Skeletal muscle satellite cell (primary cell): ENCODE measurements at regions not wholly inside any gene's neighbourhood (a gene's known extent, or its start where the extent isn't known, plus 50 kb on each side); places are given as distances from the start of the nearest gene placed in this dataset.

Experiments
- H3K27me3 ChIP-seq: 2 replicates; pipeline ENCODE4 v1.7.0; 2013; ENCODE audit warnings: low read length; ENCODE audit not compliant: control insufficient read depth, insufficient read depth
- H3K36me3 ChIP-seq: 2 replicates; pipeline ENCODE4 v1.7.0; 2013; ENCODE audit warnings: mild to moderate bottlenecking, control low read depth, low read length; ENCODE audit not compliant: insufficient read depth
- H3K4me1 ChIP-seq: 2 replicates; pipeline ENCODE4 v1.7.0; 2013; ENCODE audit warnings: low read length; ENCODE audit not compliant: control insufficient read depth, insufficient read depth
- H3K4me2 ChIP-seq: 2 replicates; pipeline ENCODE4 v1.7.0; 2013; ENCODE audit warnings: mild to moderate bottlenecking, low read length
- H3K4me3 ChIP-seq: 2 replicates; pipeline ENCODE4 v1.7.0; 2013; ENCODE audit warnings: low read length
- H3K9ac ChIP-seq: 2 replicates; pipeline ENCODE4 v1.7.0; 2013; ENCODE audit warnings: mild to moderate bottlenecking, low read depth, low read length, moderate library complexity
- H3K9me3 ChIP-seq: replicated peaks from 2 replicates; pipeline ENCODE4 v1.7.0; 2013; ENCODE audit warnings: mild to moderate bottlenecking, control low read depth, low read length

- Histone ChIP-seq H3K27me3 (no peaks in the 10 kb centered on the region), H3K4me2 (no peak overlapping the region), H3K4me1 (no peaks in the 10 kb centered on the region), H3K4me3 (no peak overlapping the region), H3K9me3 (no peaks in the 10 kb centered on the region), H3K36me3 (no peaks in the 10 kb centered on the region), H3K9ac (no peak overlapping the region)
Observed at GRCh38 chr5:28737682-28738081, 1699.3 kb upstream of the CDH9 start.

- H3K9me3 ChIP-seq: no peaks in the 10 kb centered on the region
- H3K36me3 ChIP-seq: no peaks in the 10 kb centered on the region
- H3K4me2 ChIP-seq: no peak overlapping the region
- no peaks in the 10 kb centered on the region for H3K27me3 ChIP-seq
- H3K9ac ChIP-seq: no peak overlapping the region
- H3K4me3 ChIP-seq: no peak overlapping the region
- no peaks in the 10 kb centered on the region for H3K4me1 ChIP-seq
Observed at GRCh38 chr5:28737222-28737621, 1698.8 kb upstream of the CDH9 start.

- no peaks in the 10 kb centered on the region for H3K9me3 ChIP-seq
Observed at GRCh38 chr5:28734396-28734795, 1696.0 kb upstream of the CDH9 start.

GRCh38 chr5:28729067-28729466 lies 1690.7 kb upstream of the CDH9 start:
- H3K4me1 ChIP-seq: no peaks in the 10 kb centered on the region
- no peaks in the 10 kb centered on the region for H3K36me3 ChIP-seq
- no peak overlapping the region for H3K4me2 ChIP-seq

More at GRCh38 chr5:28734396-28734795, 1696.0 kb upstream of the CDH9 start:
- Histone ChIP-seq H3K4me2 (no peak overlapping the region), H3K4me1 (no peaks in the 10 kb centered on the region), H3K36me3 (no peaks in the 10 kb centered on the region), H3K4me3 (no peak overlapping the region), H3K27me3 (no peaks in the 10 kb centered on the region), H3K9ac (no peak overlapping the region)

GRCh38 chr5:28726815-28727214 lies 1688.4 kb upstream of the CDH9 start:
- Histone ChIP-seq H3K9ac (no peak overlapping the region), H3K4me2 (no peak overlapping the region), H3K4me3 (no peak overlapping the region), H3K9me3 (peaks cover 12% of the 10 kb centered on the region), H3K4me1 (no peaks in the 10 kb centered on the region), H3K36me3 (no peaks in the 10 kb centered on the region), H3K27me3 (no peaks in the 10 kb centered on the region)

More at GRCh38 chr5:28729067-28729466, 1690.7 kb upstream of the CDH9 start:
- H3K9me3 ChIP-seq: peaks cover 12% of the 10 kb centered on the region
- no peak overlapping the region for H3K9ac ChIP-seq
- no peaks in the 10 kb centered on the region for H3K27me3 ChIP-seq
- no peak overlapping the region for H3K4me3 ChIP-seq

- H3K36me3 ChIP-seq: no peaks in the 10 kb centered on the region
- no peaks in the 10 kb centered on the region for H3K27me3 ChIP-seq
- H3K4me2 ChIP-seq: no peak overlapping the region
- peaks cover 12% of the 10 kb centered on the region for H3K9me3 ChIP-seq
- H3K9ac ChIP-seq: no peak overlapping the region
- H3K4me1 ChIP-seq: no peaks in the 10 kb centered on the region
- no peak overlapping the region for H3K4me3 ChIP-seq
Observed at GRCh38 chr5:28725001-28725400, 1686.6 kb upstream of the CDH9 start.

GRCh38 chr5:28714907-28715698 lies 1676.7 kb upstream of the CDH9 start:
- Histone ChIP-seq H3K4me2 (no peak overlapping the region), H3K4me3 (no peak overlapping the region), H3K27me3 (no peaks in the 10 kb centered on the region), H3K4me1 (no peaks in the 10 kb centered on the region), H3K9me3 (peaks cover 2% of the 10 kb centered on the region), H3K36me3 (no peaks in the 10 kb centered on the region), H3K9ac (no peak overlapping the region)

- no peak overlapping the region for H3K9ac ChIP-seq
- H3K36me3 ChIP-seq: no peaks in the 10 kb centered on the region
- no peak overlapping the region for H3K4me3 ChIP-seq
- no peaks in the 10 kb centered on the region for H3K27me3 ChIP-seq
- H3K4me2 ChIP-seq: no peak overlapping the region
- H3K4me1 ChIP-seq: no peaks in the 10 kb centered on the region
- peaks cover 4% of the 10 kb centered on the region for H3K9me3 ChIP-seq
Observed at GRCh38 chr5:28710360-28710759, 1672.0 kb upstream of the CDH9 start.

- no peaks in the 10 kb centered on the region for H3K36me3 ChIP-seq
- H3K9me3 ChIP-seq: peaks cover 8% of the 10 kb centered on the region
Observed at GRCh38 chr5:28708472-28708871, 1670.1 kb upstream of the CDH9 start.

GRCh38 chr5:28707706-28708105 lies 1669.3 kb upstream of the CDH9 start:
- peaks cover 8% of the 10 kb centered on the region for H3K9me3 ChIP-seq
- H3K4me1 ChIP-seq: no peaks in the 10 kb centered on the region
- H3K9ac ChIP-seq: no peak overlapping the region
- H3K36me3 ChIP-seq: no peaks in the 10 kb centered on the region
- H3K27me3 ChIP-seq: no peaks in the 10 kb centered on the region
- H3K4me2 ChIP-seq: no peak overlapping the region
- no peak overlapping the region for H3K4me3 ChIP-seq

More at GRCh38 chr5:28708472-28708871, 1670.1 kb upstream of the CDH9 start:
- Histone ChIP-seq H3K4me2 (no peak overlapping the region), H3K27me3 (no peaks in the 10 kb centered on the region), H3K4me3 (no peak overlapping the region), H3K9ac (no peak overlapping the region), H3K4me1 (no peaks in the 10 kb centered on the region)

GRCh38 chr5:28703651-28704260 lies 1665.4 kb upstream of the CDH9 start:
- no peak overlapping the region for H3K4me3 ChIP-seq
- no peaks in the 10 kb centered on the region for H3K36me3 ChIP-seq
- H3K9ac ChIP-seq: no peak overlapping the region
- no peaks in the 10 kb centered on the region for H3K27me3 ChIP-seq
- no peak overlapping the region for H3K4me2 ChIP-seq
- no peaks in the 10 kb centered on the region for H3K4me1 ChIP-seq
- H3K9me3 ChIP-seq: peaks cover 4% of the 10 kb centered on the region

- no peaks in the 10 kb centered on the region for H3K4me1 ChIP-seq
- no peaks in the 10 kb centered on the region for H3K9me3 ChIP-seq
- H3K36me3 ChIP-seq: no peaks in the 10 kb centered on the region
- H3K9ac ChIP-seq: no peak overlapping the region
- H3K27me3 ChIP-seq: no peaks in the 10 kb centered on the region
- no peak overlapping the region for H3K4me3 ChIP-seq
- H3K4me2 ChIP-seq: no peak overlapping the region
Observed at GRCh38 chr5:28691526-28691925, 1653.1 kb upstream of the CDH9 start.
